Hepatocyte (in vitro differentiated cells): ENCODE measurements at regions not wholly inside any gene's neighbourhood (a gene's known extent, or its start where the extent isn't known, plus 50 kb on each side); places are given as distances from the start of the nearest gene placed in this dataset.

Source experiments
- DNase-seq: peaks from one replicate; pipeline ENCODE4 v3.0.0-alpha.2; 2016; ENCODE audit warnings: low spot score
- H2AFZ ChIP-seq: fragments of 200-600 bp; sonication (generic); 2 replicates; pipeline ENCODE4 v1.6.0; 2016; ENCODE audit warnings: antibody characterized with exemption, mild to moderate bottlenecking
- H3K27ac ChIP-seq: fragments of 200-600 bp; sonication (generic); 2 replicates; pipeline ENCODE4 v1.5.1; 2016; ENCODE audit warnings: mild to moderate bottlenecking
- H3K27me3 ChIP-seq: fragments of 200-600 bp; sonication (generic); 2 replicates; pipeline ENCODE4 v1.6.1; 2016
- H3K36me3 ChIP-seq: fragments of 200-600 bp; sonication (generic); replicated peaks from 2 replicates; pipeline ENCODE4 v1.5.1; 2016; ENCODE audit warnings: low read depth; ENCODE audit not compliant: insufficient read depth
- H3K4me1 ChIP-seq: fragments of 200-600 bp; sonication (generic); 2 replicates; pipeline ENCODE4 v1.5.1; 2016; ENCODE audit warnings: mild to moderate bottlenecking, moderate library complexity; ENCODE audit not compliant: insufficient read depth
- H3K4me2 ChIP-seq: fragments of 200-600 bp; sonication (generic); 2 replicates; pipeline ENCODE4 v1.6.0; 2016
- H3K4me3 ChIP-seq: fragments of 200-600 bp; sonication (generic); 2 replicates; pipeline ENCODE4 v1.5.1; 2016; ENCODE audit warnings: mild to moderate bottlenecking
- H3K79me2 ChIP-seq: fragments of 200-600 bp; sonication (generic); 2 replicates; pipeline ENCODE4 v1.6.0; 2017; ENCODE audit warnings: mild to moderate bottlenecking
- H3K9me2 ChIP-seq: fragments of 200-600 bp; sonication (generic); replicated peaks from 2 replicates; pipeline ENCODE4 v1.6.0; 2017; ENCODE audit warnings: mild to moderate bottlenecking; ENCODE audit not compliant: insufficient read depth
- H3K9me3 ChIP-seq: fragments of 200-600 bp; sonication (generic); 2 replicates; pipeline ENCODE4 v1.5.1; 2016; ENCODE audit warnings: low read depth, mild to moderate bottlenecking
- H4K20me1 ChIP-seq: fragments of 200-600 bp; sonication (generic); 2 replicates; pipeline ENCODE4 v1.6.0; 2016; ENCODE audit warnings: mild to moderate bottlenecking; ENCODE audit not compliant: insufficient read depth, poor library complexity, severe bottlenecking
- CTCF ChIP-seq: fragments of 200-600 bp; sonication (generic); IDR thresholded peaks from 2 replicates; pipeline ENCODE4 v1.5.1; 2016; ENCODE audit warnings: antibody characterized with exemption, mild to moderate bottlenecking; ENCODE audit not compliant: poor library complexity
- EZH2 ChIP-seq: fragments of 200-600 bp; sonication (generic); IDR thresholded peaks from 2 replicates; pipeline ENCODE4 v1.6.1; 2016; ENCODE audit warnings: antibody characterized with exemption, mild to moderate bottlenecking, borderline replicate concordance
- EZH2phosphoT487 ChIP-seq: fragments of 200-600 bp; sonication (generic); IDR thresholded peaks from one replicate; pipeline ENCODE4 v1.6.1; 2018; ENCODE audit warnings: antibody characterized with exemption, mild to moderate bottlenecking, low read depth, moderate library complexity; ENCODE audit not compliant: unreplicated experiment, severe bottlenecking
- WGBS: methylation state at CpG from one replicate; pipeline ENCODE4 v1.1.6; 2016; ENCODE audit warnings: low lambda C conversion rate; ENCODE audit errors: missing lambda C conversion rate; 5-methylcytosine and 5-hydroxymethylcytosine counted together

- H3K79me2 ChIP-seq = no peaks in the 10 kb centered on the region
- no peaks in the 10 kb centered on the region for H3K36me3 ChIP-seq
- H3K9me3 ChIP-seq = no peaks in the 10 kb centered on the region
- no peak overlapping the region for H3K27ac ChIP-seq
- H3K4me3 ChIP-seq = no peak overlapping the region
- DNase-seq = no peak
- H3K4me1 ChIP-seq = no peaks in the 10 kb centered on the region
- no peaks in the 10 kb centered on the region for H4K20me1 ChIP-seq
- H3K4me2 ChIP-seq = no peak overlapping the region
- no peaks in the 10 kb centered on the region for H3K27me3 ChIP-seq
- H2AFZ ChIP-seq = no peak overlapping the region
- H3K9me2 ChIP-seq = no peaks in the 10 kb centered on the region
- TF ChIP-seq CTCF = no peak
- no peak for TF ChIP-seq EZH2
- TF ChIP-seq EZH2phosphoT487 = no peak
Observed at GRCh38 chr4:175411251-175411650, 400.8 kb downstream of the GPM6A start.

GRCh38 chr4:175412161-175412560, 399.9 kb downstream of the GPM6A start:
- no peaks in the 10 kb centered on the region for H3K9me2 ChIP-seq
- H3K9me3 ChIP-seq = no peaks in the 10 kb centered on the region
- no peaks in the 10 kb centered on the region for H3K36me3 ChIP-seq
- no peak for DNase-seq
- no peak overlapping the region for H3K27ac ChIP-seq
- TF ChIP-seq EZH2 (no peak), CTCF (no peak)
- 62% methylated on average over 3 of the region's 3 CpGs for WGBS
- H3K27me3 ChIP-seq = no peaks in the 10 kb centered on the region
- H4K20me1 ChIP-seq = no peaks in the 10 kb centered on the region
- no peak overlapping the region for H3K4me2 ChIP-seq
- H2AFZ ChIP-seq = no peak overlapping the region
- H3K79me2 ChIP-seq = no peaks in the 10 kb centered on the region
- no peaks in the 10 kb centered on the region for H3K4me1 ChIP-seq
- H3K4me3 ChIP-seq = no peak overlapping the region

- Histone ChIP-seq H3K27ac (no peak overlapping the region), H3K4me3 (no peak overlapping the region), H3K9me2 (no peaks in the 10 kb centered on the region), H3K4me1 (no peaks in the 10 kb centered on the region), H3K4me2 (no peak overlapping the region), H3K36me3 (no peaks in the 10 kb centered on the region), H3K9me3 (no peaks in the 10 kb centered on the region), H3K27me3 (no peaks in the 10 kb centered on the region), H4K20me1 (no peaks in the 10 kb centered on the region), H3K79me2 (no peaks in the 10 kb centered on the region), H2AFZ (no peak overlapping the region)
- no peak for DNase-seq
- TF ChIP-seq EZH2phosphoT487 (no peak), CTCF (no peak), EZH2 (no peak)
- 68% methylated on average over 2 of the region's 2 CpGs for WGBS
Observed at GRCh38 chr4:175412746-175413145, 399.3 kb downstream of the GPM6A start.

- 89% methylated on average over 5 of the region's 5 CpGs for whole genome bisulfite sequencing
- no peak for DNase-seq
- H3K36me3 ChIP-seq = no peaks in the 10 kb centered on the region
- TF ChIP-seq CTCF = no peak
- no peak for TF ChIP-seq EZH2phosphoT487
- TF ChIP-seq EZH2 = no peak
- no peaks in the 10 kb centered on the region for H3K9me2 ChIP-seq
- H3K27ac ChIP-seq = no peak overlapping the region
- no peaks in the 10 kb centered on the region for H3K27me3 ChIP-seq
- H3K4me3 ChIP-seq = no peak overlapping the region
- no peaks in the 10 kb centered on the region for H3K4me1 ChIP-seq
- H3K9me3 ChIP-seq = no peaks in the 10 kb centered on the region
- H2AFZ ChIP-seq = no peak overlapping the region
- no peak overlapping the region for H3K4me2 ChIP-seq
- no peaks in the 10 kb centered on the region for H4K20me1 ChIP-seq
- no peaks in the 10 kb centered on the region for H3K79me2 ChIP-seq
Observed at GRCh38 chr4:175413561-175413960, 398.5 kb downstream of the GPM6A start.
